ENCODE measurements at regions not wholly inside any gene's neighbourhood (a gene's known extent, or its start where the extent isn't known, plus 50 kb on each side); places are given as distances from the start of the nearest gene placed in this dataset.
A peak's percentile ranks its signal among the peaks of the same experiment; 100 is the strongest.
"Not testable (repeated sequence)": the region's sequence is repeated elsewhere in the genome, so short reads cannot be mapped to it uniquely, and the experiment has no call there.

DNA sequence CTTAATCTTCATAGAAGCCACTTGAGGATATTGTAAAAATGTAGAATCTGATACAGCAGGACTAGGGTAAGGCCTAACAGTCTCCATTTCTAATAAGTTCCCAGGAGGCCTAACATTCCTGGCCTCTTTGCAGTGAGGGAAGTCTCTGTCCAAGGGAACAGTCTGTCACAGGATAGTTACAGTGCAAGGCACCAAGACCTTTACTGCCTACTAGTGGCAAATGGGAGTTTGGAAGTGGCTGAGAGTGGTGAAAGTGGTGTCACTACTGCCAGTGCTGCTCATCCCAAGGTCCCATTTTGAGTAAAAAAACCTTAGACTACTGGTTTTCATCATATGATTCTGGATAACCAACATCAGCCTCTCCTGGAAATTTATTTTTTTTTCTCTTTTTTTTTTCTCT, 619.5 kb upstream of the SEMA3D start:
- DNase-seq (ENCODE audit: extremely low read depth, low read depth): no peak

DNA sequence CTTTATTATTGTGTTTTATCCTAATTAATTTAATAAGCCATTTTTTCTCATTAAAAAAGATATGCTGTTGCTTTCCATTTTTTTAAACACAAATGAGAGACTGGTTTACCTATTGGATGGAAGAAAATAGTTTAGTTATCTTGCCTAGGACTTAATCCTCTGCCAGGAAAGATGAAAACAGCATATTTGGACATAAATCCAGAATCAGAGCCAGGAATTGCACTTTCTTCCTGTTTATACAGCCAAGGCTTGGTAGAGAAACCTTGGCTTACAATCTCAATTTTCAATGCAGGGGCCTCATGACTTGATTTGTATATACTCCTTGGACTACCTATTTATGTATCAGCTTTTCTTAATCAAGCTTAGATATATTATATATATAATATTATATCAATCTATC, 618.8 kb upstream of the SEMA3D start:
- no peak for DNase-seq (ENCODE audit: extremely low read depth, low read depth)

DNA sequence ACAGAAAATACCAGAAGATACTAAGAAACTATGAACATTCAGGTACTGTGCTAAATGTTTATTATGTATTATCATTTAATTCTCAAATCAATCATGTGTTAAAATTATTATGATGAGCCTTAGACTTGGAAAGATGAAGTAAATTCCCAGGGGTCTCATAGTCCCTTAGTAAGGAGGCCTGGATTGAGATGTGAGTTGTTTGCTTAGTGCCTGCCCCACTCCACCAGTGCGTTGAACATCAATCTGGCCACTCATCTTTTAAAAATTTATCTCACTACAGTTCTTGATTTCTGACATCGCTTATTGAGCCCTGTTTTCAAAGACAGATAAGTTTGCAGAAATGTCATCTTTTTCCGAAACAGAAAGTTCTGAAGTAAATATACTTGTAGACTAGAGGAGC, 618.4 kb upstream of the SEMA3D start:
- no peak for DNase-seq (ENCODE audit: extremely low read depth, low read depth)

DNA sequence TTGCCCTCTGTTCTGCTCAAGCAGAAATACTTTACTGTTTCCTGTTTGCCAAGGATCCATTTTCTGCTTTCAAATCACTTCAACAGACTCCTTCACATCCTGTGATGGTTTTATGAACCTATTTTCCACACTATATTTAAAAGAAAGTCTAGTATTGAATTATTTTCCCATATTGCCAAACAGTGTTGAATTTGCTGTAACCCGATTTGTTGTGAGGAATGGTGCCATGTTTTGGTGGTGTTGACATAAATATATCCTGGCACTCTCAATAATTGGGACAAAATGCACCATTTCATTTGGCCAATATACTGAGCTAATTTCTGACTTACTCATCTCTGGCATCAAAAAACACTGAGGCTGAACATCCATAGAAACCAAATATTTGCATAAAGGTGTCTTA, 615.4 kb upstream of the SEMA3D start:
- no peak for DNase-seq (ENCODE audit: extremely low read depth, low read depth)

DNA sequence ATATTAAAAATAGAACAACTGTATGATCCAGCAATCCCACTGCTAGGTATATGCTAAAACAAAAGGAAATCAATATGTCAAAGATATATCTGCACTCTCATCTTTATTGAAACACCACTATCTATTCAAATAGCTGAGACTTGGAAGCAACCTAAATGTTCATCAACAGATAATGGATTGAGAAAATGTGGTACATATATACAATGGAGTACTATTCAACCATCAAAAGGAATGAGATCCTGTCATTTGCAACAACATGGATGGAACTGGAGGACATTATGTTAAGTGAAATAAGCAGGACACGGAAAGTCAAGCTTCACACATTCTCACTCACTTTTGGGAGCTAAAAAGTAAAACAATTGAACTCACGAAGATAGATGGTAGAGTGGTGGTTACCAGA, 610.1 kb upstream of the SEMA3D start:
- DNase-seq (ENCODE audit: extremely low read depth, low read depth): no peak

DNA sequence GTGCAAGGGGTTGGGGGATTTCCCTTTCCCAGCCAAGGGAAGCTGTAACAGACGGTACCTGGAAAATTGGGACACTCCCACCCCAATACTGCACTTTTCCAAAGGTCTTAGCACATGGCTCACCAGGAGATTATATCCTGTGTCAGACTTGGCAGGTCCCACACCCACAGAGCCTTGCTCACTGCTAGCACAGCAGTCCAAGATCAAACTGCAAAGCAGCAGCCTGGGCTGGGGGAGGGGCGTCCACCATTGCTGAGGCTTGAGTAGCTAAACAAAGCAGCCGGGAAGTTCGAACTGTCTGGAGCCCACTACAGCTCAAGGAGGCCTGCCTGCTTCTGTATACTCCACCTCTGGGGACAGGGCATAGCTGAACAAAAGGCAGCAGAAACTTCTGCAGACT, 604.2 kb upstream of the SEMA3D start:
- not testable (repeated sequence) for DNase-seq (ENCODE audit: extremely low read depth, low read depth)

DNA sequence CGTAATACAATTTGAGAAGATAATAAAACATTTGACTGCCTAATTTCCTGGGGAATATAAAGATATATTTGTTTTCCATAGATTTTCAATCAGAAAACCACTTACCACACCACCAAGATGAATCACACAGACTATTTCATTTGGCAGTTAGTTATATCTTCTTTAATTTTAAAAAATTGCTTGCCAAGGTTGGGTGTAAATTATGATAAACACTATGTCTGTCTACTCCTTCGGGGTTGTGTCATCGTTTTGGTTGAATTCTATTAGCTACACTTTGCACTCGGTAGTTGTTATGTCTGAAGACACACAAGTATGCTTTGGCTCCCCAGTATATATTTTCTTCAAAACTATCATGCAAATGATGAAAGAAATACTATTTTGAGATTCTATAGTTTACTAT, 594.8 kb upstream of the SEMA3D start:
- DNase-seq (ENCODE audit: extremely low read depth, low read depth): no peak

DNA sequence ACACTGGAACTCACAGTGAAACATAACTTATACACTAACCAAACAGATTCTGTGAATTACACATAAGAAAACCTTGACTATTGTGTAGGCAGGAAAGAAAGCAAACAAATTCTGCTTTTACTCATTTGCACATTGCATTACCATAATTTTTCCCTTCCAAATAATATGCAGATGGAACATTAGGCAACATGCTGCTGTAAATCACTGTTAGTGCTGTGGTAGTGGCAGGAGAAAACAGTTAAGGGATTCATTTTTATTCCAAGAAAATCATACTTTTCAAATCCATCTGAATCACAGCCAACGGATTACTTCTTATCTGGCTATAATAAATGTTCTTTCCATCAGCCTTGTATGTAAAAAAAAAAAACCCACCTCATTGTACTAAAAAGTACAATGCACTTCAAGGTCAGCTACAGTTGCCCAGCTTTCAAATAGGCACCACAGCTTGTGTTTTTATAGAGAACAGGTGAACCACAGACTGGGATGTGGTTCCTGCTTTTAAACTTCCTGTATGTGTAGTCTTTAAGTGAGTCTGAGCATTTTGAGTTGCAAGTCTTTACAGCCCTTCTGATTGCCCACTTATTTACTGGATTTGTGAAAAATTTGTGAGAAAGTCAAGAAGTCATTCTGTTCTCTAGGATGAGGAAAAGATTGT, 590.0 kb upstream of the SEMA3D start:
- DNase-seq (ENCODE audit: extremely low read depth, low read depth): no peak

DNA sequence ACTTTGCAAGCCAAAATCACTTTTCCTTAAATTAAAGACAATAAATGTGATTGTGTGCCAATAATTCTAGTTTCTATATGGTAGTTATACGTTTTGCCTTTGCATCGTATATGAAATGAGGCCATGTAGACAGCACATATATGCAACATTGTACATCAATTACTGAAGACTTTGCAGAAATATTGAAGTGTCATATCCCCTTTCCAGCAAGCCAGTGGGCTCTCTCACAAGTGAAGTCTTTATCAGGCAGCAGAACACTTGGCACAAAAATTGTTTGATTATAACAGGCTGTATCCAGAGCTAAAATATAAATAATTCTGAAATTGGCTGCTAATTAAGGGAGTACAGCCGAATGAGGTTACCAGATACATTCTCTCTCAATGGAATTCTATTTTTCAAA, 588.6 kb upstream of the SEMA3D start:
- no peak for DNase-seq (ENCODE audit: extremely low read depth, low read depth)

DNA sequence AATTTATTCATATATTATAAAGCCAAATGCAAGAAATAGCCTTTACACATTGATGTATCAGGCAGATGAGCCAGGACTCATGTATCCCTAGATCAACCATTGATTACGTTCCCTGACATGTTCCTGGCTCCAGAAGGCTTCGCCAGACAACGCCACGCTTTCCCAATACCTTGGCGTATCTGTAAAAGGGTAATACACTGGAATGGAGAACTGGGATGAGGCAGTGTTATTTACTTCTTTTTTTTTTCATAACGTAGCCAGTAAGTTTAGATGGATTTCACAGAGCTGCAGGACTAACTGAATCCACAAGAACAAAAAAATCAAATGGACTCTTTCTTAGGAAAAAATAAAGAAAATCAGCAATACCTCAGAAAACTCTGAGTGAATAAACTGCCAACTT, 588.1 kb upstream of the SEMA3D start:
- DNase-seq (ENCODE audit: extremely low read depth, low read depth): no peak

DNA sequence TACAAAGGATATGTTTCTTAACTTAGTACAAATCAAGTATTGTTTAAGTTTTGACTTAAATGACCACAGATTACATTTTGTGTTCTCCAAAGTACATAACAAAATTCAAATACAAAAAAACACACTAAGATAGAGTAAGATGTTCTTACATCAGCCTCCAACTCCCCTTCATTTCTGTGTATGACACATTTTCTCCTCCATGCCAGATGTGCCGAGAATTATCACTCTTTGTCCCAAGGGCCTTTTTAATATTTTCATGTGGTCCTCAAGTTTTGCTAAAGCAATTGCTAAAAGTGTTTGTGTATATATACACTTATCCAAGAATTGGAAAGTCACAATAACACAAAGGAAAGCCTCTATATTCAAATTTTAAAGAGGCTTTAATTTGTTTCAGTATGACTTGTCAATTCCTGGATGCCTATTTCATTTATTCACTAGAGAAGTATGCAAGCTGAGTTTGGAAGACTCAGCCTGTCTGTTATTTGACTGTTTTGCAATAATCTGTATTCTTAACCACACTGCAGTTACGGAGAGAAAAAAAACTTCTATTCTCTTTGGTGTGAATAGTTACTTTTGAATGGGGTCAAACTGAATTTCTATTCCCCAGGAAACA, 586.4 kb upstream of the SEMA3D start:
- DNase-seq (ENCODE audit: extremely low read depth, low read depth): no peak

DNA sequence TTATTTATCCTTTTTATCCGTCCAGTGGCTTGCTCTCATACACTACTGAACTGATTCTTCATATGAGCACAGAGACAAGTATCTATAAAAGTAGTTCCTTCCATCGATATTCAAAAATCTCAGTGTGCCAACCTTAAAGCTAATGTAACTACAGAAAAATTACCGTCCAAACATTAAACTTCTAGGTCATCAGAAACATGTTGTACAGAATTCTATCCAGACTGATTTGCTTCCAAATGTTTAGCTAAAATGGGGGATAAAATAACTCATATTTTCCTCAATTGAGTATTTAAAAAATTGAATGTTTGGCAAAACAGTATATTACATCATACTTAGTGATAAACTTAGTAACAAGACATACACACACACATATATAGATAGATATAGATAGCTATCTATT, 584.7 kb upstream of the SEMA3D start:
- DNase-seq (ENCODE audit: extremely low read depth, low read depth): no peak

DNA sequence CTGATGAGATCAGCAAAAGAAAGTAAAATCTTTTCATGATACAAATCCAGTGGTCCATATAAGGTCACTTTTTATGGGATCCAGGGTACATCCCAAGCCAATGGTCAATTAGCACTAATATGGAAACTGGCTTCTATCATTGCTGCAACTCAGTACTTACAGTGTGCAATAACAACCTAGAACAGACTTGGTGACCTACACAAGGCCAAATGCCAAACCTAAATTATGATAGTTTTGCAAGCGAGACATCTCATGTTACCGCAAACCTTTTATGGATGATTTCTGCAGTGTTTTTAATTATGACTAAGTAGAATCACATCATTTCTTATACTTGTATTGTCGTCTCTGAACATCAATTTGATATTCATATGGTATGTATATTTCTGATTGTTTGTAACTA, 583.5 kb upstream of the SEMA3D start:
- no peak for DNase-seq (ENCODE audit: extremely low read depth, low read depth)

DNA sequence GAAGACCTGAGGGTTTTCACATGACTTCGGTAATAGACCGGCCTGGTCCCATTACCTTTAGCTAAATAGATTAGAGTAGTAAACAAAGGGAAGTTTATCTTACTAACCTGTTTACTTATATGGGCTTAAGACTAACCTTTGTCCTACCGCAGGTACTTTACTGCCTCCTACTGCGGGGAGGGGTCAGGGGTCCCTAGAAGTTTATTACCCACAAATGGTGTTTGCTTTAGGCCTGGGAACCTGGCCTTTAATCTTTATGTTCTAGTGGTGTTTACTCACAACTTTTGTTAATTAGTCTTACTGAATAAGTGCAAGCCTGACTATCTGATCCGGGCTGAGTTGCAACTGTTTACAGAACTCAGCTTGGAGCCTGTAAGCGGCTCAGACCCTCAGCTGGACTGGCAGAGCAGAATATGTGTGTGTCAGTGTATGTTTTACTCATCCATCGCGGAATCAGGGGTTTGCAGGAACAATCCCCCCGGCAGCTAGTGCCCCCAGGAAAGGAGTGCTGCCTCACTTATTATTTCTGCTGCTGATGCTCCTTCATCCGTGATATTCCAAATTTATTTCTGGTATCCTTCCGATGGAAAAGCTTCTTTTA, 578.9 kb upstream of the SEMA3D start:
- no peak for DNase-seq (ENCODE audit: extremely low read depth, low read depth)

DNA sequence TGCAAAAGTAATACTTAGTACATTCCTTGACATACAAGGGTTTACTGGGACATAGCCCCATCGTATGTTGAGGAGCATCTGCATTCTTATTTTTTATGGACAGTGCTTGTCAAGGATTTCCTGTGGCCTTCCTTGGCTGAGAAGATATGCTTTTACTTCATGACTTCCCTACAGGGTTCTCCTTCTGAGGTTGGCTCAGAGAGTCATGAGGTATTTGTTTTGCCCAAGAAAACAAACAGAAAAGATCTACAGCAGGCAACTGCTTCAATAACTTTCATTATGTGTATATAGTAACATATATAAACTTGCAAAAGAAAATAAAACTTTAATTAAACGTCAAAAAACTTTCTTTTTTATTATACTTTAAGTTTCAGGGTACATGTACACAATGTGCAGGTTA, 577.2 kb upstream of the SEMA3D start:
- no peak for DNase-seq (ENCODE audit: extremely low read depth, low read depth)

DNA sequence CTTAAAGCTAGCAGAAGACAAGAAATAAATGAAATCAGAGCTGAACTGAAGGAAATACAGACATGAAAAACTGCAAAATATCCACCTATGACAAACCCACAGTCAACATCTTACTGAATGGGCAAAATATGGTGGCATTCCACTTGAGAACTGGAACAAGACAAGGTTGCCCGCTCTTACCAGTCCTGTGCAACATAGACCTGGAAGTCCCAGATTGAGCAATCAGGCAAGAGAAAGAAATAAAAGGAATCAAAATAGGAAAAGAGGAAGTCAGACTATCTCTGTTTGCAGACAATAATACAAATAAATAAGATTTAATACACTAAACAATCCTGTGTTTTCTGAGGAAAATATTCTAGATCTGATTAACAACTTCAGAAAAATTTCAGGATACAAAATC, 570.5 kb upstream of the SEMA3D start:
- no peak for DNase-seq (ENCODE audit: extremely low read depth, low read depth)

DNA sequence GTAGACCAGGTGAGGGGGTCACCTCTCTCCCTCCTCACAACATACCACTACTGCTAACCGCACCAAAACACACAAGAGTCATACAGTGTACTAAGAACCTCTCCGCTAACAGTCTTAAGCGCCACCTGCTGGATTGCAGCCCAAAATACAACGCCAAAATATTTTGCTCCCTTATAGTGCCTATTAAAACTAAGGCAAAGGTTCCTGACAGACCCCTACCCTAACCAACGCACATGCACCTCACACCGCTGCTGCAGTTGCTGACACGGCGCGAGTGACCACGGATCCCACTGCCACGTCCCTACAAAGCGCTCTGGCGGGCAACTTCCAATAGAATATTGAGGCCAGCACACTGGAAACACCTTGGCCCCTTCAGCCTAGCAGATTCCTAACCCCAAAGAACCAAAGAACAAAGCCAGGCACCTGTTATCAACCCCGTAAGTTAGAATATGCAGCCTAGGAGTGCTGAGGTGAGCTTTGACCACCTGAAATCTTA, 563.6 kb upstream of the SEMA3D start:
- peak; percentile 44 for DNase-seq (ENCODE audit: extremely low read depth, low read depth)

DNA sequence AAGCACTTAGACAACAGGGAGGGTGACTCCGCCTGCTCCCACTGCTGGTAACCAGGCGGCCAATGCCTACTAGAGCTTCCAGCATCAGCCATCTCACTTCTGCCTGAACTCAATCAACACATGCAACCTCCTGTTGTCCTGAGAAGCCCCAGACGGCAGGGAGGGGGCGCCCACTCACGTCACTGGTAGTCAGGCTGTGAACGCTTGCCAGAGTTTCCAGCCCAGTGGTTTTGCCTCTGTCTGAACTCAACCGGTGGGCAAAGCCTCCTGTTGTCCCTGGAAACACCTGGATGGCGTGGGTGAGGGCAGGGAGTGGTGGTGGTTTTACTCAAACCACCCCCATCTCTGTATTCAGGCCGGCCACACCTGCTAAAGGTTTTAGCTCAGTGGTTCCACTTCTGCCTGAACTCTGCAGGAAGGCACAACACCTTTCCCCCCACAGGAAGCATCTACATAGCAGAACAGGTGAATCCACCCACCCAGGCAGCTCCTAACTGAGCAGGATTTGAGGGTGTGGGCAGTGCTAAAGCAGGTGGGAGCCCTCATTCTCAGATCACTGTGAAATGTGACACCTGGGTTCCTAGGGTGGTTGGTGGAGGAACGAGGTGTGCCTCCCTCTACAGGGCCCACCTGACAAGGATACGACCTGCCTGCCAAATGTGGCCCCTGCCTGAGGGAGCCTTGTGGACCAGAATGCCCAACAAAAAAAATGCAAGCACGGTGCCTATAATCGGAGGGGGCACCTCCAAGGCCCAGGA, 563.0 kb upstream of the SEMA3D start:
- no peak for DNase-seq (ENCODE audit: extremely low read depth, low read depth)

DNA sequence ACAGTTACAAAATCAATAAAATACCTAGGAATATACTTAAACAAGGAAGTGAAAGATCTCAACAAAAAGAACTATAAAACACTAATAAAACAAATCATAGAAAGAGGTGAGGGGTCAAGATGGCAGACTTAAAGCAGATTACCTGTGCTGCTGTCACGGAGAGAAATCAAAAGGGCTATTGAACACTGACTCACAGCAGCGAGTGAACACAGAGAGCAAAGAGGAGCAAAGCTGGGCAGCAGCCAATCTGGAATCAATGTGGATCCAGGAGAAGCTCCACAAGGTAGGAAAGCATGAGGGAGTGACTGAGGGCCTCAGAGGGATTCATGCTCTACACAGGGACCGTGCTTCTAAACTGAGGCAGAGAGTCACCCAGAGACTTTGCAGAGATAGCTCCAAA, 562.0 kb upstream of the SEMA3D start:
- no peak for DNase-seq (ENCODE audit: extremely low read depth, low read depth)

DNA sequence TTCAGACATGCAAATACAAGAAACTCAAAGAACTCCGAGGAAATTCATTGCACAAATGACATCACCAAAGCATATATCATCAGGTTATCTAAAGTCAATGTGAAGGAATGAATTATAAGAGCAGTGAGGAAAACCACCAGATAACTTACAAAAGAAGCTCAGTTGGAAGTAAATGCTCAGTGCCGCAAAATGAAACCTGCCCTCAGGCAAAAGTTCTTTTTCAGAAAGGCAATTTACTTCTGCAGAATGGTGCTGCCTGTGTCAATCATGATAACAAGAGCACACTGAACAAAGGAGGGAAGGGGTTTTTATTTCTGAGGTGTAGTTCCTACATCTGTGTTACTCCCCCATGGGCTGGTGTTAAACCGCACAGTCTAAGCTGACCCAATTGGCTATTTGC, 550.6 kb upstream of the SEMA3D start:
- no peak for DNase-seq (ENCODE audit: extremely low read depth, low read depth)

DNA sequence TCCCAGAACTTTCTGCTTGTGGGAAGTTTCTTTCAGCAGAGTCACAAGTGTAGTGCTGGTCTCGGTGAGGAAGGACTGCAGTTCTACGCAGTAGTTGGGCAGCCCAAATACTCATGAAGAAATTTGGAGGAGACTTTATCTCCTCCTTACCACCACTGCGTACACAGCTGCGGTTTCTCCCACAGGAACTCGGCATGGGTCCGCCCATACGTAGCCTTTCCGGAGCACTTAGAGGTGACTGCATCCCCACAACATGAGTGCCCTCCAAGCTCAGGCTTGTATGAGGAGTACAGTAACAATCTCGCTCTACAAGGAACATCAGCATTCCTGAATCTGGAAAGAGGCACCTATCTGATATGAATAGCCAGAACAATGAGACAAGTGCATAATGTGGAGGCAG, 549.2 kb upstream of the SEMA3D start:
- no peak for DNase-seq (ENCODE audit: extremely low read depth, low read depth)

DNA sequence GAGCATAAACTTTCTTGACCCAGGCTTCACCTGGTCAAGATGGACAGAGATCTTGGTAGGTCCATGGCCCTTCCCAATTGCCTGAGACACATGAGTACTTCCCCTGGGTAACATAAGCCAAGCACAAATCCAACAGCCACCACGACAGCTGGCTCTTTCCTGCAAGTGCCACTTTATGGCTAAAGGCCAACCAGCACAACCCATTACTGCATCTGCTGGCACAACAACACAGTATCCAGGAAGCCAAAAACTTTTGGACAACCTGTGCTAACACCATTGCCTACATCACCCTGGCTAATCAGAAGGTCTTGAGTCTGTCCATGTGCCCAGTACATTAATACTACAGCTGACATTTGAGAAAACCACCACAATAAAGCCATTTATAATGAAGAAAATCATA, 548.0 kb upstream of the SEMA3D start:
- DNase-seq (ENCODE audit: extremely low read depth, low read depth): no peak

Data from NCI-H460 (cell line).